ENCODE measurements at regions not wholly inside any gene's neighbourhood (a gene's known extent, or its start where the extent isn't known, plus 50 kb on each side); places are given as distances from the start of the nearest gene placed in this dataset.
"Not testable (repeated sequence)": the region's sequence is repeated elsewhere in the genome, so short reads cannot be mapped to it uniquely, and the experiment has no call there.

DNA sequence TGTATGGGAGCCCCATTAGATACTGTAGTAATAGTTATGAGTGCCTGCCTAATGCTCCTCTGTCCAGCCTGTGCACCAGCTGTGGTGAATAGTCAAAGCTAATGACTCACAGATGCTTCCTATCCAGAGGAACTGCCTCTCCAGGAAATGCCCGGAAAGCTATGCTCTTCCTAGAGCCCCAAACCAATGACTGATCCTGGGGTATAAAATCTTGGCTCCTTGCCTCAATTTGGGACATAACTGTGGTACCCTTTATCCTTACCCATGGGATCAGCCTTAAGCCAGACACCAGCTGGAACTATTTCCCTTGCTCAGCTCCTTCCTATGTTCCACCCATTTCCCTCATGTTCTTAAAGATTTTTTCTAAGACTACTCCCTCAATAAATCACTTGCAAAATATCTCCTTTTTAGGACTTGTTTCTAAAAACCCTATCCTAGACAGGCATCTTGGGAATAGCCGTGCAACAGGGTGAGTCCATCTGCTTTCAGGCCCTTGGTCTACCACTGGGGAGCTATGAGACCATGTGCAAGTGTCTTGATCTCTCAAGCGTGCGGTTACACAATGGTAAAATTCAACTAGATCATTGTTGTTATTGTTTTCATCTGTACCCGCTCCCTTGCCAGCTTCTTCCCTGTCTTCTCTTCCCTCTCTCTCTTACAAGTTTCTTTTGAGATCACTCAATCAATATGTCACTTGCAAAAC is 283.7 kb downstream of the BTBD3 start:
- DNase-seq (ENCODE audit: low read depth), result no peak

DNA sequence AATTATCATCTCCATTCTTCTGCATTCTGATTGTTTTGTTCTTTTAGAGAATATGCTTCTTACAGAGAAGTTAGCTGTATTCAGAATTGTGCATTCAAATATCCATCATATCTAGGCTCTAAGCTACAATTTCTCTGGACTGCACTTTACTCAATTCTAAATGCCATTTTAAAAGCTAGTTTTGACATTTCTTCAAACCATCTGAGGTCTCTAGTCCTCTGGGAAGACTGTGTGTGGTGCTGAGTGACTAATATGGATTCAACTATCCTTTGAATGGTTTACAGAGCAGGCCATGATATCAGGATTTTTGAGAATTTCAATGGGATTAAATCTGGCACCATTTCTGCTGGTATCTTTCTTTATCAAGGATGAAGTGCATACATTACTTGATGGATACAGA is 285.7 kb downstream of the BTBD3 start:
- DNase-seq (ENCODE audit: low read depth), result no peak

DNA sequence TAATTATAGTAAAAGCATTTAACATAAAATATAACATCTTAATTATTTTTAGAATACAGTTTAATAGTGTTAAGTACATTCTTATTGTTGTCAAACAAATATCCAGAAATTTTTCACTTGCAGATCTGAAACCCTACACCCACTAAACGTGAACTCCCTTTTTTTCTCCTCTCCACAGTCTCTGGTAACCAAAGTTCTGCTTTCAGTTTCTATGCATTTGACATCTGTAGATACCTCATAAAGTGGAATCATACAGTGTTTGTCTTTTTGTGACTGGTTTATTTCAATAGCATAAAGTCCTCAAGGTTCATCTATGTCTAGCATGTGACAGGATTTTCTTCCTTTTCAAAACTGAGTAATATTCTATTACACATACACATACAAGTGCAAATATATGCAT is 286.3 kb downstream of the BTBD3 start:
- no peak for DNase-seq (ENCODE audit: low read depth)

DNA sequence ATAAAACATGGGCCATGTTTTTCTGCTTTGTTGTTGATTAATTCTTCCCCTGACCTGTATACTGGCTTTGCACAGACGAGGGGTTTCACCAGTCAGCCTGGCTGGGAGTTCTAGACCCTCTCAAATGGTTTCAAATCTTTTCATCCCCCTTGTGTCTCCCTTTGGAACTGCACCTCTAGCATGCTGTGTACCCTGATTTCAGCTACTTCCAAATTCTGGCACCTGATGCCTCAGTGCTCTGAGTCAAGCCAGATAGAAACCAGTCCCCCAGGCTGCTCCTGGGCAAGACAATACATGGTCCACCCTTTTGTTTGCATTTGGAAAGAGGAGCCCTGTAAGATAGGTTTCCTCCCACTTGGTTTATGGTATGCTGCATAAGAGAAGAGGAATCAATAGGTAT is 290.2 kb downstream of the BTBD3 start:
- no peak for DNase-seq (ENCODE audit: low read depth)

DNA sequence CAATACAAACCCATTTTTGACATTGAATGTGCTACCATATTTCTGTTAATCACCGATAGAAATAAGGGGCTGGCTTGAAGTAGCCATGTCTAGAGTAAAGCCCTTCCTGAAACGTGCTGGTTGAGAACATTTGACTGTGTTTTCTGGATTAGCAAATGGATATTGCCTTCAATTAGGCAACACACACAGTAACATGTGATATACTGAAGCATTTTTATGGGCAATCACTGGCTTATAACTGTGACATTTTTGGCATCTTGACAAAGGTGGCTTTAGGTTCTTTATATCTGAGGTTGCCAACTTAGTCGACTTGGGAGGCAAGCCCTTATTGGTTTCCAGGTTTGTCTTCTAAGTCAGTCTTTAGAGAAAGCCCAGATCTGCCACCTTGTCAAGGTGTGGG is 292.9 kb downstream of the BTBD3 start:
- DNase-seq (ENCODE audit: low read depth), result no peak

DNA sequence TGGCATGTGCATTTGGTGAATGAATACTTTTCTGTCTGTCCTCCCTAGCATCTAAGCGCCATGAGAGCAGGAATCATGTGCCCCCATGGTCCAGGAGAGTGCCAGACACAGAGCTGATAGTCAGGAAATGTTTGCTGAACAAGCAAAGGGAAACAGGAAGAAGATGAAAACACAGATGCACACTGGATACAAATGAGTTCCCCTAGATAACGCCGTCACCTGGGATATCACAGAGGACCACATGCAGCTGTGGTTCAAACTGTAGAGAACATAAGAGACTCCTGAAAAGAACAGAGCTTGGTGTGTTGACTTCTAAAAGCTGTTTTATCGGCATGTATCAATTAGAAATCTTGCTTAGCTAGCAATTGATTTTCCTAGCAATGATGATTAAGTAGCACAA is 293.7 kb downstream of the BTBD3 start:
- DNase-seq (ENCODE audit: low read depth), result no peak

DNA sequence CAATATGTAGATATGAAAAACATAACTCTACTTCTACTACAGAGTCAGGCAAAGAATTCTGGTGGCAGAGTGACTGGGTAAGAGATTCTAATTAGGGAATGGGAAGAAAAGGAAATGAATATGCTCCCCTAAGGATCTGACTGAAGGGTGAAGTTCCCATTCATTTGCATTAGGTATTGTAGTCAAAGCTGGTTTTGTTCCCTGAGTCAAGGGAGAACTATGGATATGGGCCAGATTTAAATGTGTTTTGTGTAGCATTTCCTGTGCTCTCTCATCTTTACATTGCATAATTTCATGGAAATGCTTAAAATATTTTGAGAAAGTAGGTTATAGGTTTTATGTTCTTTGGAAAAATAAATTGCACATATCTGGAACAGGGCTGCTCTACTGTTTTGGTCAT is 299.7 kb downstream of the BTBD3 start:
- DNase-seq (ENCODE audit: low read depth), result no peak

DNA sequence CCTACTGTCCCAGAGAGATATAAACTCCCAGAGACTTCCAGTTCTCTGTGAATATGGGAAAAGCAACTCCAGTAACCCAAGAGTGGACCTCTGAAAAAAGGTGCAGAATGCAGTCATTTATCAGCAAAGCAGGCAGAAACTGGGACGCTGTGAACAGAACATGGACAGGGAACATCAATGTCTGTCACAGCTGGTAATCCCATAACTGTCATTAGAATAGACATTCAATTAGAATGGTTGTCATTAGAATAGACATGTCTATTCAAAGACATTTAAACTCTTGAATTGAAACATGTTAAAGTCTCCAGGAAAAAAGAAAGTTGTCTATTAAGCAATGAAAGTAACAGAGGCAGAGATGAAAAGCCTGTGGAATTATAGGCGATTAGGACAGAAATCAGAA is 302.1 kb downstream of the BTBD3 start:
- no peak for DNase-seq (ENCODE audit: low read depth)

DNA sequence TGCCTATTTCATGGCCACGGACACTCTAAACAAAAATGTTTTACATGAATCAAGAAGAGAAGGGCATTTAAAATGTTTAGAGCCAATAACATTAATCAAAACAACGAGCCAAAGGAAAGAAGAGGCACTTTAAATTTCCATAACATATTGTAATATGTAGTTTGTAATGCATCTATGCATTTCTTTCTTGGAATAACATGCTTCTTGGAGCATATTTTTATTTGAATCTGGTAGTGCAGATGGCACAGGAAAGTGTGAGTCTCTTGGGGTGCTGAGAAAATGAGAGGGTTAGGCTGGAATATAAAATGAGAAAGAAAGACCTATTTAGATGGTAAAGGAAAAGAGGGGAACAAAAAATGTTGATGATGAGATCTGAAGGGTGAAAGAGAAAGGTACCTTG is 305.4 kb downstream of the BTBD3 start:
- DNase-seq (ENCODE audit: low read depth), result no peak

DNA sequence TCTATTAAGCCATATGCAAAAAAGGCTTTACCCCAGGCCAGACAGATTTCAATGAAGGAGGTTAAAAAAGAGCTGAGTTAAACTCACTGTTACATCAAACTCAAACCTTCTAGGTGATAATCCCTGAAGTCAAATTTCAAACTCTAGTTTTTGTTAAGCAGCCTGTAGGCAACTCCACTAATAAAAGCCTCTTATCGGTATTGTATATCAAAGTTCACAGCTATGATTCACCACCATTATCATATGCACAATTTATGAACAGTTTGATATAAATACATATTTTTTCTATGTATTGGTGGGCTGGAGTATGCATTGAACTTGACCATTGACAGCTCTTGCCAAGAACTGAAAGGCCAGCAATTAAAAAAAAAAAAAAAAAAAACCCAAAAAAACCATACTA is 308.2 kb downstream of the BTBD3 start:
- no peak for DNase-seq (ENCODE audit: low read depth)

DNA sequence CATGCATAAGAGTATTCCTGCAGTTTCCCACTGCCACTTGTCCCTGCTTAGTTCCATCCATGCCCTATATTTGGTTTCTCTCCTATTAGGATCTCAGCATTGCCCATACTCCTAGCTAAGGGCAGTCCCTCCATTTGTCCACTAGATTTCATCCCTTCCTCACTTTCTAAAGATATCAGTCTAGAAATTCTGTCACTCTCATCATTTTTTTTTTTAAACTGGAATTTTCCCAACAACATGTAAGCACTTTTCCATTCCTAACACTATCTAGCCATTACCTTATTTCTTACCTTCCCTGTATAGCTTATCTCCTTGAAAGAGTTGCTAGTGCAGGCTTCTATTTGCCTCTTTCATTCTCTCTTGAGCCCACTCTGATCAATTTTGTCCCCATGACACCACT is 312.2 kb downstream of the BTBD3 start:
- no peak for DNase-seq (ENCODE audit: low read depth)

DNA sequence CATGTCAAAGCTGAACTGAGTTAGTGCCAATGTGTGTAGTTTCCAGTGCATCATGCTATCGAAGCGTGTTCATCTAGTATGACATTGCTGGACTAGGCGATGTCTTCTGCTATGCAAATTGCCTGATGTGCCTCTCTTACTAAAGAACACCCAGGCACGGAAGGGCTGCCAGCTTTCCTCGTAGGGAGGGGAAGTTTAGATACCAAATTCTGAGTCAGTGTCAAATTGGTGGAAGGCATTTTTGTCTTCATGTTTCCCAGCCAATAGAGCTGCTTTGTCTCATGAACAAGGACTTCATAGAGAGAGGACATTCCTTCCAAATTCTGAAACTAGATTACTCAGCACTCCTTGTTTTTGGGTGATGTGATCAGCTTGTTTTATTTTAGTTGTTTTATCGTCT is 320.1 kb downstream of the BTBD3 start:
- DNase-seq (ENCODE audit: low read depth), result no peak

DNA sequence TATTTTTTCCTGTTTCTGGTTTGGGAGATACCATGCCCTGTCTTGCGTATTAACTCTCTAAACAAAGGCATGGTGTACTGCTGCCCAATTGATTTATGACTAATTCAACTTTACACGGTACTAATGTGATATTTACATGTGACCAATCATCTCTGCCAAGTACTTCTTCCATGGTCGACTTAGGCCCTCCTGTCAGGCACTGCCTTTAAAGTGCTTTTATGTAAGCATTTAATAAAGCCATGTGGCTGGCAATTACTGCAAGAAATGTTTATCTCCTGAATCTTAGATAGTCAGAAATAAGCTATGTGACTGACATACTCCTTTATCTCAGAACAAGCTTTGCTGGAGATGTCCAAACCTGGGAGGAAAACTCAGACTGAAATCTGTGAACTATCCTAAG is 323.4 kb downstream of the BTBD3 start:
- DNase-seq (ENCODE audit: low read depth), result no peak

DNA sequence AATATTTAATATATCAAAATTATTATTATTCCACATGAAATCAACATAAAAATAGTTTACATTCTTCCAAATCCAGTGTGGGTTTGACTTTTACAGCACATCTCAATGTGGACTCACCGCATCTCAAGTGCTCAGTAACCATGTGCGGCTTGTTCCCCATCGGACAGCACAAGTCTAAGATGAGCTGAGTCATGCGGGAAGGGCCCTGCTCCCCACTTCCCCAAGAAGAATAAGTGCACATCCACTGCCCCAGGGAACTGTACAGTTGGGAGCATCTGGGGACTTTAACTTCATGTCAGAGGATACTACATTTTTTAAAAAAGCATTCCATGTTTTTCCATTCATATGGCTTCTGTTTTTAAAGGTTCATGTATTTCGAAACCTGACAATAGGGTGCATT is 325.6 kb downstream of the BTBD3 start:
- DNase-seq (ENCODE audit: low read depth), result no peak

DNA sequence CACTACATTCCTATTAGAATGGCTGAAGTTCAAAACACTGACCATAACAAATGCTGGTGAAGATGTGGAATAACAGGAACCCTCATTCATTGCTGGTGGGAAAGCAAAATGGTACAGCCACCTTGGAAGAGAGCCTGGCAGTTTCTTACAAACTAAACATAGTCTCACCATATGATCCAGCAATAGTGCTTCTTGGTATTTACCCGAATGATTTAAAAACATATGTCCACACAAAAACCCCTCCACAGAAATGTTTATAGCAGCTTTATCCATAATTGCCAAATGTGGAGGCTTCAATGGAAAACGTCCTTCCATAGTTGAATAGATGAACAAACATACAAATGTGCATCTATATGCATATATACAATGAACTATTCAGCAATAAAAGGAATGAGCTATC is 330.8 kb downstream of the BTBD3 start:
- no peak for DNase-seq (ENCODE audit: low read depth)

DNA sequence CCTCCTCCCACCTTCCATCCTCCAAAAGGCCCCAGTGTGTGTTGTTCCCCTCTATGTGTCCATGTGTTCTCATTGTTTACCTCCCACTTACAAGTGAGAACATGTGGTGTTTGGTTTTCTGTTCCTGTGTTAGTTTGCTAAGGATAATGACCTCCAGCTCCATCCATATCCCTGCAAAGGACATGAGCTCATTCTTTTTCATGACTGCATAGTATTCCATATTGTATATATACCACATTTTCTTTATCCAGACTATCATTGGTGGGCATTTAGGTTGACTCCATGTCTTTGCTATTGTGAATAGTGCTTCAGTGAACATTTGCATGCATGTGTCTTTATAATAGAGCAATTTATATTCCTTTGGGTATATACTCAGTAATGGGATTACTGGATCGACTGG is 333.0 kb downstream of the BTBD3 start:
- DNase-seq (ENCODE audit: low read depth), result not testable (repeated sequence)

DNA sequence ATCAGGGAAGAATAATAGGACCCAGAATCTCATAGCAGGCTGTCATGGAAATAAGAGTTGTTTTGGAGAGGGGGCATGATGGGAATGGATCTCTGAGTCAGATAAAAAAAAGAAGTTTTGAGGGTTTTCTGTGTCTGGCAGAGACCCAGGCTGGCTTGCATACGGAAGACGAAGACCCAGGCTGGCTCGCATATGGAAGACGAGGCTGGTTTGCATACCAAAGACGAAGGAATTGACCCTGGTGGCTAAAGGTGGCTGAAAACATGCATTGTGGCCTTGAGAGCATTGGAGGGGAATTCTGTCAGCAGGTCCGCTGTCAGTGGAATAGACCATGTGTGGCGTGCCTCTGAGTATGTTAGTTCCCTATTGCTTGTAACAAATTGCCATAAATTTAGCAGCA is 335.1 kb downstream of the BTBD3 start:
- DNase-seq (ENCODE audit: low read depth), result no peak

DNA sequence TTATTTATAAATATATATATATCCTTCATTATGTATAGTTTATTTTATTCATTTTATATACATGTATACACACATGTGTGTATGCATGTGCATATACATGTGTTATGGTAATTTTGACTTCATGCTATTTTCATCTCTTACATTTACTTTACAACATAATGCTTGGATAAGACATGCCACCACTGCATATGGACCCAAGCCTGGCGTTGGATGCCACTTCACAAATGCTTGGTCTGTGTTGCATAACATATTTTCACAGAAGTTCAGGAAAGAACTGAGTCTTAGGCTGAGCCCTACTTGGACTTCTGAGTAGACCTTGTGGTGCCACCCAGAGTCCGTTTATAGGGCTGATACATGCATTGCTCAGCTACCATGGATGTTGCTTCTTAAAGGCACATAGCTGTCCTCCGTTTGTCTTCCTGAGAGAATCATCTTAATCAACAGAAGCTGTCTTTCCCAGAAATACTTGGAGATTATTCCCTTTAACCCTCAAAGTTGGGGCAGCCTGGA is 337.8 kb downstream of the BTBD3 start:
- no peak for DNase-seq (ENCODE audit: low read depth)

DNA sequence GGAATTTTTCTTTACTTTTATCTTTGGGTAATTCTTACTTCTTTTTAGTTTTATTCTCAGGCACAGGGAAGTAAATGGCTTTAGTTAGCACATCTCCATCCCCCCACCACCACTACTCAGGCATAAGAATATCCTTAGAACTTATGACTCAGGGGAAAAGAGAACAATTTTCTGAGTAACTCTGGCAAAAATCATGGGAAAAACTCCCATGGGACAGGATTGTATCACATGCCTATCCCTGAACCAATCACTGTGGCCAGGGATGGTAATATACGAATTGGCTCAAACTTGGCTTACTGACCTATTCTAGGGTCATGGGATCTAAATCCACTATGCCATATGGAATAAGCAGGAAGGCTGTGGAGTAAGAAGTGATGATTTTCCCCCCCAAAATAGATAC is 339.1 kb downstream of the BTBD3 start:
- no peak for DNase-seq (ENCODE audit: low read depth)

DNA sequence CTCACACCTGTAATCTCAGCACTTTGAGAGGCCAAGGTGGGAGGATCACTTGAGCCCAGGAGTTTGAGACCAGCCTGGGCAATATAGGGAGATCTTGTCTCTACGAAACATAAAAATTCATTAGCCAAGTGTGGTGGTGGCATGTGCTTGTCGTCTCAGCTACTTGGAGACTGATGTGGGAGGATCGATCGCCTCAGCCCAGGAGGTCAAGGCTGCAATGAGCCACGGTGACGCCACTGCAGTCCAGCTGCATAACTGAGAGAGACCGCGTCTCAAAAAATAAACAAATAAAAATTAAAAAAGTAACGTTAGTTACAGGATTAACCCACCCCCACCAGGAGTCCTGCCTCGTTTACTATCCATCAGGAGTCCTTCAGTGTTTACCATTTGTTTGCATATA is 345.1 kb downstream of the BTBD3 start:
- no peak for DNase-seq (ENCODE audit: low read depth)

DNA sequence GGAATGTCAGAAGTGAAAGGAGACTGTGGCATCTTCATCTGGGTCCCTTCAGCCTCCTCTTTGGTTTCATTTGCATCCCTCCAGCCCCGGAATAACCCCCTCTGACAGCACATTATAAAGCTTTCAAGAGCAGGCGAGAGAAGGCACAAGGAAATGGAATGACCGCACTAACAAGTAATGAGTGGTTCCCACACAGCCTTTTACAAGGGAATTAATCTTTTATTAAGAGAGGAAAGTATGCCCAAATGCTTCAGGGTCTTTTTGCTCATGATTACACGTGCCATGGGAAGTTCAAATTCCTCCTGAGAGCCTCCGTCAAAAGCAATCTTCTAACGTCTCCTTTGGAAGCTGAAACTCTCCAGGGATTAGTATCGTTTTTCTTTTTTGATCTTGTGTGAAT is 347.0 kb downstream of the BTBD3 start:
- DNase-seq (ENCODE audit: low read depth), result no peak

DNA sequence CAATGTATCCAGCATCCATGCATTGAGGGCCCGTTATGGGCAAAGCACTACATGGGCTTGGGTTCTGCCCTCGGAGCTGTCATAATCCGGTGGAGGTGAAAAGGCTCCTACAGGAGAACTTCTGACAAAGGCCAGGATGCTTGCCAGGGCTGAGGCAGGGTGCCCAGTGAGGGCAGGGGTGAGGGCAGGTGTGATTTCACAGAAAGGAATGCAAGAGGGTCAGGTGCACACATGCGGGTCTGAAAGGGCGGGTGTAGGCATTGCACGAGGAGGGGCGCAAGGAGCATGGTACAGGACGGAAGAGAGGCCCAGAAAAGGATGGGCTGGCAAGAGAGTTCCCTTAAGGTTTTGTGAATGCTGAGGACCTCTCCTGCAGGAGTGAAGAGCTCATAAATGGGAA is 348.0 kb downstream of the BTBD3 start:
- no peak for DNase-seq (ENCODE audit: low read depth)

DNA sequence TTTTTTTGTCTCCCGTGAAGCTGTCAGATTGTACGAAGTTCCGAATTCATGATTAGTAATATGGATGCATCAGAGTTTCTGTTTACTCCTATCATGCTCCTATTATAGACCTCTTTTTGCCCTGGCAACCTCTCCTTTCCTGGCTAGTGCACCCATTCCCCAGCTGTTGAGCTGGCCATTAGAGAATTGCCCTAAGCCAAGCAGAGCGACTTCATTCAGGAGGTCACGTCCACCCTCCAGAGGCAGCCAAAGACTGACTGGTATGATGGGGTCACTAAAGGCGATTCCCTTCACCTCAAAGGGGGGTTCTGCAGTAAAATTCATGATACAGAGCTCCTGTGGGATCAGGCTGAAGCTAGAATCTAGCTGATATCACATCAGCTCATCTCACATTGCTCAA is 351.9 kb downstream of the BTBD3 start:
- DNase-seq (ENCODE audit: low read depth), result no peak

DNA sequence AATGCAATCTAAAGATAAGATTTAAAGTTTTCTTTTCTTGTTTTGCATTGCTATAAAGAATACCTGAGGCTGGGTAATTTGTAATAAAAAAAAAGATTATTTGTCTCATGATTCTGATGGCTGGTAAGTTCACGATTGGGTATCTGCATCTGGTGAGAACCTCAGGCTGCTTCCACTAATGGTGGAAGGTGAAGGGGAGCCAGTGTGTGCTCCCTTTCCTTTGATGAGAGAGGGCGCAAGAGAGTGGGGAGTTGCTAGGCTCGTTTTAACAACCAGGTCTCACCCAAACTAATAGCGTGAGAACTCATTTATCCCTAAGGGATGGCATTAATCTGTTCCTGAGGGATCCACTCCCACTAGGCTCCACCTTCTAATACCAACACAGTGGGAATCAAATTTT is 353.2 kb downstream of the BTBD3 start:
- no peak for DNase-seq (ENCODE audit: low read depth)

Measured in stimulated activated CD8-positive, alpha-beta memory T cell treated with anti-CD3 and anti-CD28 coated beads, Interleukin-12 subunit alpha, Interleukin-12 subunit beta, amount 100 ng/mL, for 1 hour (primary cell).